ENCODE measurements at regions not wholly inside any gene's neighbourhood (a gene's known extent, or its start where the extent isn't known, plus 50 kb on each side); places are given as distances from the start of the nearest gene placed in this dataset.

DNA sequence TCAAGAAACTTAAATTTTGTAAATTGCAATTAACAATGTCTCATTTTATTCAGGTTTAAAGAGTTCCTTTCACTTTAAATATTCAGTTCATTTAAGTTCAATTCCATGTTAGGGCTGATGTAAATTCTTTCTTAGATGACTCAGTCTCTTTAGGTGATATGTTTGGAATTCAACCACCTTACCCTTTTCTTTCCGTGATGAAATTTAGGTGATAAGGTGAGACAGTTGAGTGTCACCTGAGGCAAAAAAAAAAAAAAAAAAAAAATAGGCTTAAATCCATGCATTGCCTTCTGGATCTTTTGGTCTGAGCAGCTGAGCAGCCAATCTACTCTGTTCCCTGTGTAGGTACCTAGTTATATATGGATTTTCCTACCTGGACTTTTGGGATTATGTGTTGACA is 299.5 kb downstream of the DAD1 start:
- H3K9me3 ChIP-seq (ENCODE audit: control insufficient read depth, insufficient read depth, low read length), result no peaks in the 10 kb centered on the region; the same call in 1 of the 2 replicates
- no peak overlapping the region for H3K56ac ChIP-seq (ENCODE audit: extremely low read depth, insufficient read depth, low read length)
- no peak overlapping the region for H3K27ac ChIP-seq (ENCODE audit: insufficient read depth, low read length)
- H2BK120ac ChIP-seq (ENCODE audit: low read depth, low read length), result no peak overlapping the region; the same call in 1 of the 2 replicates
- H3K4me3 ChIP-seq (ENCODE audit: insufficient read depth, low read depth, low read length), result no peak overlapping the region
- no peaks in the 10 kb centered on the region for H4K20me1 ChIP-seq (ENCODE audit: insufficient read depth, low read length)
- dilution Hi-C loops (cut with HindIII; ENCODE audit: low sequenced_read_pairs, unreplicated experiment) (no loop called here), in situ Hi-C loops (cut with MboI; ENCODE audit: low sequenced_read_pairs) (no loop called here), intact Hi-C loops (cut with micrococcal nuclease) (no loop called here)
- H3K4me2 ChIP-seq (ENCODE audit: low read depth, low read length), result no peak overlapping the region
- H4K8ac ChIP-seq (ENCODE audit: low read depth in 2 of 2, low read length in 2 of 2), result no peak overlapping the region; a peak in 1 of 4 replicates
- peak overlapping the region; percentile 20; the same call in 1 of the 2 replicates for H2BK20ac ChIP-seq (ENCODE audit: low read depth, low read length)
- no peak overlapping the region for H4K5ac ChIP-seq (ENCODE audit: low read depth, low read length)
- no peak for DNase-seq
- no peak overlapping the region for H2BK5ac ChIP-seq (ENCODE audit: low read depth, low read length, poor library complexity, severe bottlenecking)
- TF ChIP-seq RAD21 (IDR thresholded peaks at IDR 0.05; ENCODE audit: low read length), result no peak
- no peak for TF ChIP-seq POLR2A (IDR thresholded peaks at IDR 0.05; ENCODE audit: low read depth, low read length)
- no peak for TF ChIP-seq MAZ (IDR thresholded peaks at IDR 0.05; ENCODE audit: borderline replicate concordance, low read depth, low read length)
- no peak for TF ChIP-seq CEBPB (IDR thresholded peaks at IDR 0.05; ENCODE audit: low read depth, low read length)
- TF ChIP-seq, protein P1, sequence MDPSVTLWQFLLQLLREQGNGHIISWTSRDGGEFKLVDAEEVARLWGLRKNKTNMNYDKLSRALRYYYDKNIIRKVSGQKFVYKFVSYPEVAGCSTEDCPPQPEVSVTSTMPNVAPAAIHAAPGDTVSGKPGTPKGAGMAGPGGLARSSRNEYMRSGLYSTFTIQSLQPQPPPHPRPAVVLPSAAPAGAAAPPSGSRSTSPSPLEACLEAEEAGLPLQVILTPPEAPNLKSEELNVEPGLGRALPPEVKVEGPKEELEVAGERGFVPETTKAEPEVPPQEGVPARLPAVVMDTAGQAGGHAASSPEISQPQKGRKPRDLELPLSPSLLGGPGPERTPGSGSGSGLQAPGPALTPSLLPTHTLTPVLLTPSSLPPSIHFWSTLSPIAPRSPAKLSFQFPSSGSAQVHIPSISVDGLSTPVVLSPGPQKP (IDR thresholded peaks at IDR 0.05; ENCODE audit: borderline replicate concordance, low read depth, low read length), result no peak
- TF ChIP-seq RCOR1 (IDR thresholded peaks at IDR 0.05; ENCODE audit: insufficient replicate concordance, low read length), result no peak
- TF ChIP-seq BHLHE40 (IDR thresholded peaks at IDR 0.05; ENCODE audit: low read depth, low read length), result no peak
- no peak for TF ChIP-seq CHD1 (IDR thresholded peaks at IDR 0.05; ENCODE audit: low read depth, low read length)
- TF ChIP-seq MAFK (IDR thresholded peaks at IDR 0.05; ENCODE audit: low read depth, low read length), result no peak
- no peak for TF ChIP-seq SMC3 (IDR thresholded peaks at IDR 0.05; ENCODE audit: low read depth, low read length)
- no peak for TF ChIP-seq FOS (IDR thresholded peaks at IDR 0.05; ENCODE audit: low read depth, low read length)
- no peak for TF ChIP-seq NFE2L2 (IDR thresholded peaks at IDR 0.05; ENCODE audit: low read depth, low read length)
- TF ChIP-seq, protein P2, sequence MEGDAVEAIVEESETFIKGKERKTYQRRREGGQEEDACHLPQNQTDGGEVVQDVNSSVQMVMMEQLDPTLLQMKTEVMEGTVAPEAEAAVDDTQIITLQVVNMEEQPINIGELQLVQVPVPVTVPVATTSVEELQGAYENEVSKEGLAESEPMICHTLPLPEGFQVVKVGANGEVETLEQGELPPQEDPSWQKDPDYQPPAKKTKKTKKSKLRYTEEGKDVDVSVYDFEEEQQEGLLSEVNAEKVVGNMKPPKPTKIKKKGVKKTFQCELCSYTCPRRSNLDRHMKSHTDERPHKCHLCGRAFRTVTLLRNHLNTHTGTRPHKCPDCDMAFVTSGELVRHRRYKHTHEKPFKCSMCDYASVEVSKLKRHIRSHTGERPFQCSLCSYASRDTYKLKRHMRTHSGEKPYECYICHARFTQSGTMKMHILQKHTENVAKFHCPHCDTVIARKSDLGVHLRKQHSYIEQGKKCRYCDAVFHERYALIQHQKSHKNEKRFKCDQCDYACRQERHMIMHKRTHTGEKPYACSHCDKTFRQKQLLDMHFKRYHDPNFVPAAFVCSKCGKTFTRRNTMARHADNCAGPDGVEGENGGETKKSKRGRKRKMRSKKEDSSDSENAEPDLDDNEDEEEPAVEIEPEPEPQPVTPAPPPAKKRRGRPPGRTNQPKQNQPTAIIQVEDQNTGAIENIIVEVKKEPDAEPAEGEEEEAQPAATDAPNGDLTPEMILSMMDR (conservative IDR thresholded peaks at IDR 0.05; ENCODE audit: low read depth, low read length), result no peak
- TF ChIP-seq, protein P3, sequence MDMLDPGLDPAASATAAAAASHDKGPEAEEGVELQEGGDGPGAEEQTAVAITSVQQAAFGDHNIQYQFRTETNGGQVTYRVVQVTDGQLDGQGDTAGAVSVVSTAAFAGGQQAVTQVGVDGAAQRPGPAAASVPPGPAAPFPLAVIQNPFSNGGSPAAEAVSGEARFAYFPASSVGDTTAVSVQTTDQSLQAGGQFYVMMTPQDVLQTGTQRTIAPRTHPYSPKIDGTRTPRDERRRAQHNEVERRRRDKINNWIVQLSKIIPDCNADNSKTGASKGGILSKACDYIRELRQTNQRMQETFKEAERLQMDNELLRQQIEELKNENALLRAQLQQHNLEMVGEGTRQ (IDR thresholded peaks at IDR 0.05; ENCODE audit: low read depth, low read length), result no peak
- no peak for TF ChIP-seq RFX5 (IDR thresholded peaks at IDR 0.05; ENCODE audit: low read depth, low read length)
- no peak for TF ChIP-seq MXI1 (IDR thresholded peaks at IDR 0.05; ENCODE audit: borderline replicate concordance, low read depth, low read length)
- no peak overlapping the region for H3K14ac ChIP-seq (replicated peaks; ENCODE audit: low read depth, low read length)
- no peak overlapping the region for H2AFZ ChIP-seq (replicated peaks; ENCODE audit: low read length, poor library complexity)
- no peaks in the 10 kb centered on the region for H3K79me1 ChIP-seq (ENCODE audit: low read depth in 1 of 2, low read length in 2 of 2)
- WGBS, 2 experiments (ENCODE audit: extremely low coverage in 2 of 2, insufficient read length in 1 of 2), result no CpG with 5 or more reads among the region's 1 CpG
- CTCF ChIA-PET, result no interaction called here
- no peaks in the 10 kb centered on the region for H3K27me3 ChIP-seq (ENCODE audit: control insufficient read depth, insufficient read depth, low read length)
- H3K23ac ChIP-seq (ENCODE audit: low read depth, low read length), result no peak overlapping the region
- H3K18ac ChIP-seq (ENCODE audit: low read depth, low read length), result no peak overlapping the region
- no peak overlapping the region for H3K9ac ChIP-seq (ENCODE audit: low read depth, low read length)
- H4K91ac ChIP-seq (ENCODE audit: insufficient read depth, low read depth, low read length), result no peak overlapping the region; the same call in 1 of the 2 replicates
- no peak overlapping the region for H2AK5ac ChIP-seq (ENCODE audit: low read depth, low read length)
- BruUV-seq (replicated peaks), result no TSS peak
- no peak overlapping the region for H2BK15ac ChIP-seq (ENCODE audit: low read depth, low read length)
- no peaks in the 10 kb centered on the region for H3K36me3 ChIP-seq (ENCODE audit: control insufficient read depth, insufficient read depth, low read length)
- no peaks in the 10 kb centered on the region for H3K9me1 ChIP-seq (ENCODE audit: insufficient read depth, low read length)
- H3K4me1 ChIP-seq (ENCODE audit: control insufficient read depth, insufficient read depth, low read length), result no peaks in the 10 kb centered on the region; the same call in 1 of the 2 replicates
- ATAC-seq (ENCODE audit: low read depth), result no peak
- H3K4ac ChIP-seq (ENCODE audit: low read depth, low read length), result no peak overlapping the region
- no peak overlapping the region for H2AK9ac ChIP-seq (replicated peaks; ENCODE audit: low read depth, low read length, poor library complexity)
- POLR2A ChIA-PET (ENCODE audit: unreplicated experiment), result no interaction called here

Data from IMR-90 (cell line).